ENCODE measurements at regions not wholly inside any gene's neighbourhood (a gene's known extent, or its start where the extent isn't known, plus 50 kb on each side); places are given as distances from the start of the nearest gene placed in this dataset.

DNA sequence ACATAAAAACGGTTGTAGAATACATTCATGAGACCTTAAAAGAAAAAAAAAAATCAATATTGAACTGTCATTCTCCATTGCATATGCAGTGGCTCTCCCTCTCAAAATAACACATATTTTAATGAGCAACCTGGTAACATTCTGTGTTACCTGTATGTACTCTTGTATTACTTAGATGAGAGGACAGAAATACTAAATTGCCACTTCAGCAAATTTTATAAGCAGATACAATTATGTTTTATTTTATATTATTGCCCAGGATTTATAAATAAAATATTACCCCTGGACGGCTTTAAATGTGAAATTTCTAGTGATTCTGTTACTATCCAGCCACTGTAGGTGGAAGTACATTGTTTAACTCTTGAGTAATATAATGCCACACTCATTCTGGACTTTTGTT is 463.2 kb upstream of the ROBO1 start:
- TF ChIP-seq POLR2A (IDR thresholded peaks at IDR 0.05; ENCODE audit: low read depth, low read length) = no peak
- TF ChIP-seq POLR2AphosphoS5 (IDR thresholded peaks at IDR 0.05; ENCODE audit: low read depth, low read length) = no peak
- no peak for TF ChIP-seq TAF1 (IDR thresholded peaks at IDR 0.05; ENCODE audit: borderline replicate concordance, low read depth, low read length)
